Stimulated activated CD4-positive, alpha-beta T cell treated with anti-CD3 and anti-CD28 coated beads, TNF-alpha, amount 100 ng/mL, for 4 hours (primary cell): ENCODE measurements at regions not wholly inside any gene's neighbourhood (a gene's known extent, or its start where the extent isn't known, plus 50 kb on each side); places are given as distances from the start of the nearest gene placed in this dataset.

Experiments used
- DNase-seq, 3 experiments: peaks; one replicate each; pipeline ENCODE4 v3.0.0-alpha.2; 2020; ENCODE audit warnings: low read depth in 3 of 3

DNA sequence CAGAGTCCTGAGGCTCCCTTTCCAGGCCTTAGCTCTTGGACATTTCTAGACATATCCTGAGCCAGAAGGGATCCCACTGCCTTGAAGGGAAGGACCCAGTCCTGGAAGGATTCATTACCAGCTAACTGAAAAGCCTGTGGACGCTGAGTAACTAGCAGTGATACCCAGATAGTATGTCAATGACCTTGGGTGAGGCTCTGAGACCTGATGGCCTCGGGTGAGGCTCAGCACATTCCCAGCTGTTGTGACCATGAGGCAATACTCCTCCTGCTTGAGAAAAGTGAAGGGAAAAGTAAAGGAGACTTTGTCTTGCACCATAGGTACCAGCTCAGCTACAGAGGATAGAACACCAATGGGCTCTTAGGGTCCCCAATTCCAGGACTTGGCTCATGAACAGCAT lies 268.1 kb downstream of the DKK2 start:
- DNase-seq = no peak

DNA sequence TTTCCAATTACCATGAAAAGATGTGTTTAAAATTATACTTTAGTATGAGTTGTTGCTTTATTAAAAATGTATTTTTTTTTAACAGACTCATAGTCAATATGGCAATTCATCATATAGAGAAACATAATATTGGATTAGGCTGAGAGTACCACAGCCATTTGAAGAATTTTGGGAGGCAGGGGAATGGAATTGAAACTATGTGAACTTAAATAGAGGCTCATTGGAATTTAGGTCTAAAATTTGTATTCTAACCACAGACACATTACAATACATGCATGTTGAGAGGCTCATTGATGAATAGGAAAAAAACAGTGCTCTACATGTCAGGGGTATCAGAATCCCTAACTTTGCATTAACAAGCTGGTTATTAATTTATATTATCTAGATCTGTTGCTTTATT lies 269.6 kb downstream of the DKK2 start:
- no peak for DNase-seq

DNA sequence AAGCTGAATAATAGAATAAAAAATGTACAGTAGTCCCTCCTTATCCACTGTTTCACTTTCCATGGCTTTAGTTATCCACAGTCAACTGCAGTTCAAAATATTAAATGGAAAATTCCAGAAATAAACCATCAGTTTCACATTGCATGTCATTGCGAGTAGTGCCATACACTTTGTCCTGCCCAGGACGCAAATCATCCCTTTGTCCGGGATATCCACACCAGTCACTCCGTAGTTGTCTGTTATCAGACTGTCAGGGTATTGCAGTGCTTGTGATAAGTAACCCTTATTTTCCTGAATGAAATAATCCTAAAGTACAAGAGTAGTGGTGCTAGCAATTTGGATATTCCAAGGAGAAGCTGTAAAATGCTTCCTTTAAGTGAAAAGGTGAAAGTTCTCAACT lies 271.3 kb downstream of the DKK2 start:
- DNase-seq = no peak

DNA sequence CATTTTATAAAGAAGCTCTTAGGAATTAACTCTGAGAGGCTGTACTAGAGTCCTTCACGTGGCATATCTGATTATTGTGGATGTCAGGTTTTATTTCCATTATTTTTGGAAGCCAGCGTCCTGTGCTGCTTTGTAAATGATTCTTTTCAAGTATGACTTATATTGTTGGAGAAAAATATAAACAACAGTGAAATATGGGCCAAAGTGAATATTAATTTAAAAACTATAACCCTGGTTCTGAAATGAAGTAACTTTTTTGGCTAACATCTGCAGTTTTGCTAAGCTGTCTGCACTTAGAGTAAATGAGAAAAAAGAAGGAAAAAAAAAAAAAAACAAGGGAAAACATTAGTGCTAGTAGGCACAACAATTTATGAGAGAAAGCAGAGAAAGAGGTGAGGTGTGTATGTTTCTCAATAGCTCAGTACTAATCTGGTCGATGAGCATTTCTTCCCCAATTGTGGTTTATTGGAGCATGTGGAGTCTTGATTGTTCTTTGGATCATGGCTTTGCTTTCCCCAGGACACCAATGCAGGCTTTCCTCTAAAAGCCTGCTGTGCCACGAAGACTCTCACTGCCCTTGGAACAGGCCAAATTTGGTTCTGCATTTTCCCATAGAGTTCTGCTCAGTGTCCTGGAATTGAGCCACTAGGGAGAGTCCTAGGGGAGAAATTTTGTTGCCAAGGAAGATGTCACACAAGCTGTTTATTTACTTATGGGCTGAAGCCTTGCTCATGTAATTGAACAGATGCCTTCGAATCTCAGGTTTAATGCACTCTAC lies 273.3 kb downstream of the DKK2 start:
- DNase-seq = no peak

DNA sequence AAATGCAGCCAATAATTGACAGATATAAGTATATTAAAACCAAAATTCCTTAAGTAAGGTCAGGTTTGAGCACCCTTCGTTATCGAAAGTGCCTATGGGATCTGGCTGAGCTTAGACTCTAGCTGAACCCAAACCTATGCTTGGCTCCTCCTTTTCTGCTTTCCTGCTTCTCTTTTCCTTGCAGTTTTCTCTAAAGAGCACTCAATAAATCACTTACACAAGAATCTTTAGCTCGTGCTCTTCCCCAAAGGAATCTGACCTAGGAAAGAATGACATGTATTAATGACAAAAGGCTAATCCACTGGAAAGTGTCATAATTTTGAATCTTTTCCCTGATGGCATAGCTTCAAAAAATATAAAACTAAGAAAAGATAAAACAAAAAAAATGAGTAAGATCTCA lies 282.7 kb downstream of the DKK2 start:
- no peak for DNase-seq

DNA sequence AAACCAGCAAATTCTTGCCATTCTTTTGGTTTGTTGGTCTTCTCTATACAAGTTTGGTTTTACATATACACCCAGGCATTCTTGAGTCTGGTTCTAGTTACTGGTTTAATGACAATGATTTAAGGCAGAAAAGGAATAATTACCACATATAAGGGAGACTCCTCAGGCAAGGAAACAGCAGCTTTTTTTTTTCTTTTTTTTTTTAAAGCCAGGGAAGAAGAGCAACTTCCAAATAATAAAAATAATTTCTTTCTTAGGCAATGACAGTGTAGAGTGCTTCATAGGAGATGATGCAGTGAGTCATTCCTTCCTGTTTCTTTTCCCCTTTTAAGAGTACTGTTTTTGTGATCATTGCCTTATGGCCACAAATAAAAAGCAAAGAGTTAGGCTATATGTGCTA lies 289.7 kb downstream of the DKK2 start:
- DNase-seq = no peak

GRCh38 chr4:106738121-106738520 lies 298.0 kb downstream of the DKK2 start:
- no peak for DNase-seq

DNA sequence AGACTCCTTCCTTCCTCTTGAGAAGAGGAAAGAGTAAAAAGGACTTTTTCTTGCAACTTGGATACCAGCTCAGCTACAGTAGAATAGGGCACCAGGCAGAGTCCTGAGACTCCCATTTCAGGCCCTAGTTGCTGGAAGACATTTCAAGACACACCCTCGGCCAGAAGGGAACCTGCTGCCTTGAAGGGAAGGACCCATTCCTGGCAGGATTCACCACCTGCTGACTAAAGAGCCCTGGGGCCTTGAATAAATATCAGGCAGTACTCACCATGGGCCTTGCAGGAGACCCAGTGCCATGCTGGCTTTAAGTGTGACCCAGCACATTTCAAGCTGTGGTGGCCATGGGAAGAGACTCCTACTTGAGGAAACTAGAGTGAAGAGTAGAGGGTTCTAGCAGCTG lies 317.6 kb downstream of the DKK2 start:
- no peak for DNase-seq

GRCh38 chr4:106717091-106717490 lies 319.0 kb downstream of the DKK2 start:
- DNase-seq = no peak

GRCh38 chr4:106715825-106716224 lies 320.3 kb downstream of the DKK2 start:
- no peak for DNase-seq

DNA sequence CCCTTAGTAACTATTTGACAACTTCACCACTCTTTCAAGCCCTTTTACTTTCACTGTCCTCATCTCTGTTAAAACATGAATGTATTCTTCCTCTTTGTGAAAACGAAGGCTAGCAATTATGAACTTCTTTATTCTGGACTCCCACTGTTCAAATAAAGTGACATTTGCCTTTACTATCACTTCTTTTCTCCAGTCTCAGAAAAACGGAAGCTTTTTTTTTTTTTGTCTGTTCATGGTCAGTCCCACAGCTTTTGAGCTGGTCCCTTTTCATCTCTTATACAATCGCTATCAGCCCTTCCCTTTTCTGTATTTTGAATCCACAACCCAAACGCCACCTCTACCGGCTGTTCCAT lies 327.7 kb downstream of the DKK2 start:
- no peak for DNase-seq

- no peak for DNase-seq
Measured at GRCh38 chr4:106707776-106708463, 328.2 kb downstream of the DKK2 start.

GRCh38 chr4:106704253-106704870 lies 331.8 kb downstream of the DKK2 start:
- DNase-seq = no peak

GRCh38 chr4:106700321-106700720 lies 331.7 kb upstream of the GIMD1 start:
- no peak for DNase-seq

GRCh38 chr4:106698621-106699195 lies 330.1 kb upstream of the GIMD1 start:
- no peak for DNase-seq

- no peak for DNase-seq
Measured at GRCh38 chr4:106695501-106696262, 327.1 kb upstream of the GIMD1 start.

DNA sequence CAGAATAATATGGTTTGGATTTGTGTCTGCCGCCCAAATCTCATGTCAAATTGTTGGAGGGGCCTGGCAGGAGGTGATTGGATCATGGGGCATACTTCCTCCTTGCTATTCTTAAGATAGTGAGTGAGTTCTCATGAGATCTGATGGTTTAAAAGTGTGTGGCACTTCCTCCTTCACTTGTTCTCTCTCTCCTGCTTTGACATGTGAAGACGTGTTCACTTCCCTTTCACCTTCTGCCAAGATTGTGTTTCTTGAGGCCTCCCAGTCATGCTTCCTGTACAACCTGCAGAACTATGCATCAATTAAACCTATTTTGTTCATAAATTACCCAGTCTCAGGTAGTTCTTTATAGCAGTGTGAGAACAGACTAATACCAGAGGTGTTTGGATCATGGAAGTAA lies 325.7 kb upstream of the GIMD1 start:
- no peak for DNase-seq

DNA sequence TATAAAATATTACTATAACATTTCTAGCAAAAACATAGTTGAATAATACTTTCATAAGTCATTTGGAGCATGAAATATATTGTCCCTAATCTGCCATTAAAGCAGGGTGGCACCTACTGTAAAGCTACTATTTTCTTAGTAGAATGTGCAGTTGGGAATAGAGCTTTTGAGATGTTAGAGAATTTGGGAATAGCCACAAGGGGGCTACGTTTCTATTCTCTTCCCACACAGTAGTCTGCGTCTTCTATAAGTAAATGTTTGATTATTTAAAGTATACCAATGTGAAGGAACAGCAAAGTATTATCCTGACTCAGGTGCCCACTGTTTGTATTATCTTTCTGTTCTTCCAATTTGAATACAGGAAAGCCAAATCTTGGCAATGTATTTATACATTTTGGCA lies 323.2 kb upstream of the GIMD1 start:
- DNase-seq = no peak

DNA sequence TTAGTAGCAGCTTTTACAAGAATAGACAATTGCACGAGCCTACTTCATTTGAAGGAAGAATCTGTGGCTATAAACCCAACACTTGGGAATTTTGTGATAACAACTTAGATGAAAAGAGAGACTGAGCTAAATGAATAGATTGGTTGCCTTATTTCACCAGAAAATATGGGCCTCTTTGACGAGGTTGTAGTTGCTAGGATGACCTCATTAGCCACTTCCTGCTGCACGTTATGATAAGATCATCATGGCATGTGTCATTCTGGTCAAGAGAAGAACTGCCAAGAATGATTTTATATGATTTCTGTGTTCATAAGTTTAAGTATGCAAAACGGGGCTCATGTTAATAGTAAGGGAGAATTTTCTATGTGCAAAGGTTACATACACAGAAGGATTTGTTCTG lies 321.9 kb upstream of the GIMD1 start:
- no peak for DNase-seq

- no peak for DNase-seq
Measured at GRCh38 chr4:106687026-106687425, 318.4 kb upstream of the GIMD1 start.

GRCh38 chr4:106681381-106681921 lies 312.9 kb upstream of the GIMD1 start:
- no peak for DNase-seq

DNA sequence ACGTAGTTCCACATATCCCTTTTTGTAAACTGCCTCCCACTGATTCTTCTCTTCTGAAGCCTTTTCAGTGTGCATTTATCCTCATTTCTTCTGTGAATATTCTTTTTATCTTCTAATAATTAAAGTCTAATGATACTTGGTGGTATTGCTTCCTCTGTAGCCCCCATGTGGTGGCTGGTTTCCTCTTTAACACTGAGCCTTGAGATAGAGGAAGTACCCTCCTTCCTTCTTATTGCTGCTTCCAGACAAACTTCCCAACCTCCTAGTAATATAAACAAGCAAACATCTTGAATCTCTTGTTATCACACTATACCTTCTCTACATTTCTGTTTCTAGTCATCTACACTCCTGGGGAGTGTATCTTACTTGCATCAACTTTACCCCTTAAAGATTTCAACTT lies 310.5 kb upstream of the GIMD1 start:
- no peak for DNase-seq
